Left forelimb (tissue), 1 donor: ENCODE measurements at regions not wholly inside any gene's neighbourhood (a gene's known extent, or its start where the extent isn't known, plus 50 kb on each side); places are given as distances from the start of the nearest gene placed in this dataset.
"Not testable (repeated sequence)": the region's sequence is repeated elsewhere in the genome, so short reads cannot be mapped to it uniquely, and the experiment has no call there.

Experiments
- DNase-seq: peaks from one replicate; pipeline ENCODE4 v3.0.0-alpha.2; 2018; ENCODE audit warnings: low spot score

GRCh38 chr18:41899535-41899934, 55.5 kb upstream of the PIK3C3 start:
- DNase-seq = no peak

GRCh38 chr18:41893432-41893831, 61.6 kb upstream of the PIK3C3 start:
- DNase-seq = no peak

GRCh38 chr18:41887100-41887499, 67.9 kb upstream of the PIK3C3 start:
- no peak for DNase-seq

- no peak for DNase-seq
These were observed 68.8 kb upstream of the PIK3C3 start for GRCh38 chr18:41886126-41886807.

- DNase-seq = no peak
These were observed 73.7 kb upstream of the PIK3C3 start for GRCh38 chr18:41881285-41881684.

GRCh38 chr18:41879256-41879655, 75.8 kb upstream of the PIK3C3 start:
- no peak for DNase-seq

GRCh38 chr18:41875094-41875780, 79.8 kb upstream of the PIK3C3 start:
- no peak for DNase-seq

- no peak for DNase-seq
These were observed 81.3 kb upstream of the PIK3C3 start for GRCh38 chr18:41873730-41874129.

GRCh38 chr18:41872206-41872605, 82.8 kb upstream of the PIK3C3 start:
- DNase-seq = no peak

GRCh38 chr18:41871229-41872000, 83.6 kb upstream of the PIK3C3 start:
- DNase-seq = no peak

- no peak for DNase-seq
These were observed 84.2 kb upstream of the PIK3C3 start for GRCh38 chr18:41870817-41871216.

- no peak for DNase-seq
These were observed 84.8 kb upstream of the PIK3C3 start for GRCh38 chr18:41870191-41870590.

GRCh38 chr18:41865796-41866195, 89.2 kb upstream of the PIK3C3 start:
- not testable (repeated sequence) for DNase-seq

GRCh38 chr18:41864216-41864615, 90.8 kb upstream of the PIK3C3 start:
- no peak for DNase-seq

GRCh38 chr18:41862921-41863320, 92.1 kb upstream of the PIK3C3 start:
- no peak for DNase-seq

- no peak for DNase-seq
These were observed 94.0 kb upstream of the PIK3C3 start for GRCh38 chr18:41860987-41861386.

- no peak for DNase-seq
These were observed 96.1 kb upstream of the PIK3C3 start for GRCh38 chr18:41858761-41859555.

GRCh38 chr18:41853280-41853679, 101.8 kb upstream of the PIK3C3 start:
- DNase-seq = no peak

- DNase-seq = no peak
These were observed 104.3 kb upstream of the PIK3C3 start for GRCh38 chr18:41850781-41851180.

GRCh38 chr18:41849632-41850031, 105.4 kb upstream of the PIK3C3 start:
- no peak for DNase-seq

GRCh38 chr18:41845563-41845962, 109.5 kb upstream of the PIK3C3 start:
- no peak for DNase-seq

GRCh38 chr18:41842886-41843285, 112.1 kb upstream of the PIK3C3 start:
- DNase-seq = no peak
